GM12873 (cell line): ENCODE measurements at regions not wholly inside any gene's neighbourhood (a gene's known extent, or its start where the extent isn't known, plus 50 kb on each side); places are given as distances from the start of the nearest gene placed in this dataset.

Experiments used
- CTCF ChIP-seq: IDR thresholded peaks from 2 replicates; pipeline ENCODE4 v1.5.1; 2012; ENCODE audit warnings: low read depth, mild to moderate bottlenecking, moderate library complexity, low read length, control low read depth; ENCODE audit not compliant: insufficient read depth; ENCODE audit errors: missing control alignments

GRCh38 chr5:39519079-39519478 is 94.3 kb upstream of the DAB2 start:
- no peak for TF ChIP-seq CTCF

DNA sequence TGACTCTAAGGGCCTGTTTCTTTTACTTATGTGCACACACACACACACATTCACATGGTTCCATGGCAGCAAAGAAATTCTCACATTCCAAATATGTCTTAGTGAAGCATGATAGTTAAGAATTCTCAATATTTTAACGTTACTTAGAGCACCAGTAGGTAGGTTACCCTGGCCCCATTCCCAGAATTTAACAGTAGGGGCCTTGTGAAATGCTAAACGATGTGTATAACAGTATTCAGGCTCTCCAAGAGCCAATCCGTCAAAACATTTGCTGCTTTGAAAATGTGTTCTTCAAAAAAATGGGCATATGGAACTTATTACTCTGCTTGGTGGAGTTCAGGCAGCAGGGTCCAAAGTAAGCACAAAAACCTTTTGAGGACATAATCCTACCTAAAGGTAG is 93.7 kb upstream of the DAB2 start:
- TF ChIP-seq CTCF: no peak

DNA sequence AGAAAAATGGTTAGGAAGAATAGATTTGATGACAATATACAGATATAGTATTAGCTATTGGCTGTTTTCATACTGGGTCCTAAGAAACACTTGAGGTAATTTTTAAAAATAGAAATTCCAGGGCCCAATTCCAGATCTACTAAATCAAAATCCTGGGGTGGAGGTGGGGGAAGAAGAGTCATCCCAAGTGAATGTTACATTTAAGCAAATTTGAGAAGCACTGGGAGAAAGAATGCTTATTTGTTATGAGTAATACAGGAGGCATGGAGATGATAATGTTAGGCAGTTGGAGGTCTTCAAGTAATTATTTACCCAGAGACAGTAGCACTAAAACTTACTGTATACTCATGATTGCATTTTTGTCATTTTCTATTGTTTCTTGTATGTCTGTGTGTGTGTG is 93.0 kb upstream of the DAB2 start:
- TF ChIP-seq CTCF: no peak

GRCh38 chr5:39515881-39516280 is 91.1 kb upstream of the DAB2 start:
- TF ChIP-seq CTCF: no peak

DNA sequence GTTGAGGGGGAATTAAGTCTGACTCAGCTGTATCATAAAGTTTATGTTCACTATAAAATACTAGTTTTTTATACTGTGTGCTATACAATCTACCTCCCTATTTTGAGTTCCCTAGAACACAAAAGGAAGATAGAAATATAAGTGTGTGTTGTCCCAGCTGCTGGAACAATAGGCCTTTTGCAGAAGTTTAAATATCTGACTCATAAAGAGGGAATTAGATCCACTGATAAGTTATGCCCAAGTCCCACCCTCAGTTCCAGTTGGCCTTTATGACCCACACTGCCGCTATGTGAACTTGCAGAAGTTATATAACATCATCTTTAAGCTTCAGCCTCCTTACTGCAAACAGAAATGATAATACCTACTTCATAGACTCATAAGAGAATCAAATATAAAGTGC is 88.5 kb upstream of the DAB2 start:
- TF ChIP-seq CTCF: no peak

GRCh38 chr5:39506211-39506610 is 81.4 kb upstream of the DAB2 start:
- TF ChIP-seq CTCF: no peak

- no peak for TF ChIP-seq CTCF
Measured at GRCh38 chr5:39505791-39506190, 81.0 kb upstream of the DAB2 start.

GRCh38 chr5:39505363-39505762 is 80.6 kb upstream of the DAB2 start:
- no peak for TF ChIP-seq CTCF
